ENCODE measurements at regions not wholly inside any gene's neighbourhood (a gene's known extent, or its start where the extent isn't known, plus 50 kb on each side); places are given as distances from the start of the nearest gene placed in this dataset.

DNA sequence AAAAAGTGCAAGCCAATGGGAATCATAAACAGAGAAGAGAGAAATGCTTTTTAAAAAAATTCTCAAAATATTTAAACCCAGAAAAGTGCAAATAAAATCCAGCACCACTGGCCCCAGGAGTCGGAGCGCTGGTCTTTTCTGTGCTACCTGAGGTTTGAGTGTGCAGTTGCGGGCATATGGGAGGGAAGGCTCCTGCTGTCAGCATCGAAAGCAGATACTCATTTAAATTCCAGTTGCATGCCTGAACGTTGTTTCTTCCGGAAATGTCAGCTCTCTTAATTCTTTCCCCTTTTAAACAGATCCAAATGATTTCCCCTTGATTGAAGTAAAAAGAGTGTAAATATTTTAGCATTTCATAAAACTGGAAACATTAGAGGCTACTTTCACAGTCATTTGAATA, 240.5 kb upstream of the GPR26 start:
- no peak for ATAC-seq
- Histone ChIP-seq H3K9ac (ENCODE audit: insufficient read depth, low read depth, low read length) (no peak overlapping the region), H3K9me3 (ENCODE audit: low read length) (no peaks in the 10 kb centered on the region), H3K4me3 (replicated peaks in 1 of 3; ENCODE audit: insufficient read depth in 1 of 3, low read depth in 2 of 3, low read length in 3 of 3) (no peak overlapping the region), H4K20me1 (ENCODE audit: insufficient read depth, low read length) (no peaks in the 10 kb centered on the region), H3K27me3 (ENCODE audit: control insufficient read depth in 1 of 2, insufficient read depth in 2 of 2, low read length in 2 of 2) (peaks cover 0 to 17% of the 10 kb centered on the region in 2 experiments; a peak in 2 of 5 replicates), H3K36me3 (replicated peaks in 1 of 2; ENCODE audit: control insufficient read depth in 1 of 2, insufficient read depth in 2 of 2, low read length in 2 of 2) (no peaks in the 10 kb centered on the region), H3K4me2 (ENCODE audit: low read depth, low read length) (no peak overlapping the region), H3K79me2 (ENCODE audit: insufficient read depth, low read length) (no peaks in the 10 kb centered on the region), H2AFZ (ENCODE audit: low read length) (no peak overlapping the region), H3K27ac (ENCODE audit: extremely low read length, insufficient read depth, low read length) (no peak overlapping the region), H3K4me1 (ENCODE audit: insufficient read depth, low read length) (peaks cover 21% of the 10 kb centered on the region)
- CTCF ChIA-PET (ENCODE audit: low intra/inter-chr PET ratio, low total read pairs): no interaction called here
- no peak for FAIRE-seq
- BruUV-seq (replicated peaks): no TSS peak
- WGBS (ENCODE audit: low lambda C conversion rate): 70% methylated on average over 6 of the region's 6 CpGs
- DNase-seq (ENCODE audit: low spot score): no peak
- in situ Hi-C loops (cut with HindIII; ENCODE audit: extremely low pct_ligation_motif_present, low pct_unique_long_range_greater_than_20kb): no loop called here
- POLR2A ChIA-PET: no interaction called here
- intact Hi-C loops (cut with micrococcal nuclease; ENCODE audit: unreplicated experiment): no loop called here
- TF ChIP-seq, protein P1, sequence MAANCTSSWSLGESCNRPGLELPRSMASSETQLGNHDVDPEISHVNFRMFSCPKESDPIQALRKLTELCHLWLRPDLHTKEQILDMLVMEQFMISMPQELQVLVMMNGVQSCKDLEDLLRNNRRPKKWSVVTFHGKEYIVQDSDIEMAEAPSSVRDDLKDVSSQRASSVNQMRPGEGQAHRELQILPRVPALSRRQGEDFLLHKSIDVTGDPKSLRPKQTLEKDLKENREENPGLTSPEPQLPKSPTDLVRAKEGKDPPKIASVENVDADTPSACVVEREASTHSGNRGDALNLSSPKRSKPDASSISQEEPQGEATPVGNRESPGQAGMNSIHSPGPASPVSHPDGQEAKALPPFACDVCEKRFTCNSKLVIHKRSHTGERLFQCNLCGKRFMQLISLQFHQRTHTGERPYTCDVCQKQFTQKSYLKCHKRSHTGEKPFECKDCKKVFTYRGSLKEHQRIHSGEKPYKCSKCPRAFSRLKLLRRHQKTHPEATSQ (CRISPR knock-in tag; IDR thresholded peaks at IDR 0.05; ENCODE audit: borderline replicate concordance): no peak

DNA sequence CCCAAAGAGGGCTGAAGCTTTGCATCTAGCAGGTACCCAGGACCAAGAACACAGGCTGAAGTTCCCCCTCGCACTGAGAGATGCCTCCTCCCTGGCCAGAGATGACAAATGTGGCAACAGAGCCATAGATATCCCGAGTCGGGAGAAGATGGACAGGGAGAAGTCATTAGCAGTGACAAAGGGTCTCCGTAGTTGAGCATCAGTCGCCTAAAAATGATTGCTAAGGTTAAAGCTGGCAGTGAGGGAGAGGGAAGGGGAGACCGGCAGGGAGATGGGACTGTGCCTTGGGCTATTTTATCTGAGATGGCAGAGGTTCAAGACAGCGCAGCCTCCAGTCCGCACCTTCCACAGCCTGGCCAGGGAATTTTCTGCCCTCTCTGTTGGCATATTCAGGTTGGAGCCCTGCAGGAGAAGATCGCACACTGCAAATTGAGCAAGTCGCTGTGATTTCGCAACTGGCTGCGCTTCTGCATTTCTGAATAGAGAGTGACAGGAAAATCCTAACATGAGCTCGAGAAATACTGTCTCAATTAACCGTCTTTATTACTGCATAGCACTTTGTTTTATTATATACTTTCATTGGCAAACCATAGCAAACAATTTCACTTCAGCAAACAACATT, 238.9 kb upstream of the GPR26 start:
- Histone ChIP-seq H3K27me3 (ENCODE audit: control insufficient read depth in 1 of 2, insufficient read depth in 2 of 2, low read length in 2 of 2) (peaks cover 0 to 17% of the 10 kb centered on the region in 2 experiments; a peak in 2 of 5 replicates), H3K36me3 (replicated peaks in 1 of 2; ENCODE audit: control insufficient read depth in 1 of 2, insufficient read depth in 2 of 2, low read length in 2 of 2) (no peaks in the 10 kb centered on the region), H3K9ac (ENCODE audit: insufficient read depth, low read depth, low read length) (no peak overlapping the region), H3K4me2 (ENCODE audit: low read depth, low read length) (0 out of 2 replicates have a peak overlapping the region, but pooled peaks have one; percentile 24), H3K4me3 (replicated peaks in 1 of 3; ENCODE audit: insufficient read depth in 1 of 3, low read depth in 2 of 3, low read length in 3 of 3) (no peak overlapping the region), H3K79me2 (ENCODE audit: insufficient read depth, low read length) (no peaks in the 10 kb centered on the region), H2AFZ (ENCODE audit: low read length) (no peak overlapping the region), H3K4me1 (ENCODE audit: insufficient read depth, low read length) (peaks cover 21% of the 10 kb centered on the region), H3K9me3 (ENCODE audit: low read length) (no peaks in the 10 kb centered on the region), H3K27ac (ENCODE audit: extremely low read length, insufficient read depth, low read length) (no peak overlapping the region), H4K20me1 (ENCODE audit: insufficient read depth, low read length) (no peaks in the 10 kb centered on the region)
- TF ChIP-seq CEBPG (CRISPR knock-in tag; IDR thresholded peaks at IDR 0.05): peak; percentile 96
- no peak for TF ChIP-seq MYNN (CRISPR knock-in tag; IDR thresholded peaks at IDR 0.05; ENCODE audit: low read depth)
- TF ChIP-seq, protein P2, sequence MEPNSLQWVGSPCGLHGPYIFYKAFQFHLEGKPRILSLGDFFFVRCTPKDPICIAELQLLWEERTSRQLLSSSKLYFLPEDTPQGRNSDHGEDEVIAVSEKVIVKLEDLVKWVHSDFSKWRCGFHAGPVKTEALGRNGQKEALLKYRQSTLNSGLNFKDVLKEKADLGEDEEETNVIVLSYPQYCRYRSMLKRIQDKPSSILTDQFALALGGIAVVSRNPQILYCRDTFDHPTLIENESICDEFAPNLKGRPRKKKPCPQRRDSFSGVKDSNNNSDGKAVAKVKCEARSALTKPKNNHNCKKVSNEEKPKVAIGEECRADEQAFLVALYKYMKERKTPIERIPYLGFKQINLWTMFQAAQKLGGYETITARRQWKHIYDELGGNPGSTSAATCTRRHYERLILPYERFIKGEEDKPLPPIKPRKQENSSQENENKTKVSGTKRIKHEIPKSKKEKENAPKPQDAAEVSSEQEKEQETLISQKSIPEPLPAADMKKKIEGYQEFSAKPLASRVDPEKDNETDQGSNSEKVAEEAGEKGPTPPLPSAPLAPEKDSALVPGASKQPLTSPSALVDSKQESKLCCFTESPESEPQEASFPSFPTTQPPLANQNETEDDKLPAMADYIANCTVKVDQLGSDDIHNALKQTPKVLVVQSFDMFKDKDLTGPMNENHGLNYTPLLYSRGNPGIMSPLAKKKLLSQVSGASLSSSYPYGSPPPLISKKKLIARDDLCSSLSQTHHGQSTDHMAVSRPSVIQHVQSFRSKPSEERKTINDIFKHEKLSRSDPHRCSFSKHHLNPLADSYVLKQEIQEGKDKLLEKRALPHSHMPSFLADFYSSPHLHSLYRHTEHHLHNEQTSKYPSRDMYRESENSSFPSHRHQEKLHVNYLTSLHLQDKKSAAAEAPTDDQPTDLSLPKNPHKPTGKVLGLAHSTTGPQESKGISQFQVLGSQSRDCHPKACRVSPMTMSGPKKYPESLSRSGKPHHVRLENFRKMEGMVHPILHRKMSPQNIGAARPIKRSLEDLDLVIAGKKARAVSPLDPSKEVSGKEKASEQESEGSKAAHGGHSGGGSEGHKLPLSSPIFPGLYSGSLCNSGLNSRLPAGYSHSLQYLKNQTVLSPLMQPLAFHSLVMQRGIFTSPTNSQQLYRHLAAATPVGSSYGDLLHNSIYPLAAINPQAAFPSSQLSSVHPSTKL (CRISPR knock-in tag; IDR thresholded peaks at IDR 0.05): 0 out of 2 replicates have a peak, but pooled peaks have one; percentile 11
- peak; percentile 98 for TF ChIP-seq CEBPB (IDR thresholded peaks at IDR 0.05; ENCODE audit: borderline replicate concordance, low read depth, low read length)
- no peak for TF ChIP-seq PLRG1 (conservative IDR thresholded peaks at IDR 0.05)
- WGBS (ENCODE audit: low lambda C conversion rate): 16% methylated on average over 14 of the region's 14 CpGs
- FAIRE-seq (peak; percentile 61), ATAC-seq (peak; percentile 82), DNase-seq (ENCODE audit: low spot score) (peak; percentile 41)
- intact Hi-C loops (cut with micrococcal nuclease; ENCODE audit: unreplicated experiment) (no loop called here), in situ Hi-C loops (cut with HindIII; ENCODE audit: extremely low pct_ligation_motif_present, low pct_unique_long_range_greater_than_20kb) (no loop called here)
- no TSS peak for BruUV-seq (replicated peaks)
- ChIA-PET CTCF (ENCODE audit: low intra/inter-chr PET ratio, low total read pairs) (no interaction called here), POLR2A (no interaction called here)

Measured in HepG2 (cell line).